Neural progenitor cell (in vitro differentiated cells): ENCODE measurements at regions not wholly inside any gene's neighbourhood (a gene's known extent, or its start where the extent isn't known, plus 50 kb on each side); places are given as distances from the start of the nearest gene placed in this dataset.
A peak's percentile ranks its signal among the peaks of the same experiment; 100 is the strongest.

Experiments
- DNase-seq: peaks from one replicate; pipeline ENCODE4 v3.0.0-alpha.2; 2016; ENCODE audit warnings: low spot score
- H2AFZ ChIP-seq: fragments of 200-600 bp; sonication (generic); replicated peaks from 2 replicates; pipeline ENCODE4 v1.6.1; 2016; ENCODE audit warnings: antibody characterized with exemption
- H3F3A ChIP-seq: fragments of 200-600 bp; sonication (generic); 2 replicates; pipeline ENCODE4 v1.6.1; 2016; ENCODE audit warnings: antibody characterized with exemption, low read depth
- H3K27ac ChIP-seq: fragments of 200-600 bp; sonication (generic); 2 replicates; pipeline ENCODE4 v1.5.1; 2016; ENCODE audit warnings: mild to moderate bottlenecking
- H3K27me3 ChIP-seq: fragments of 200-600 bp; sonication (generic); 2 replicates; pipeline ENCODE4 v1.6.1; 2016; ENCODE audit warnings: mild to moderate bottlenecking, moderate library complexity
- H3K36me3 ChIP-seq: fragments of 200-600 bp; sonication (generic); 2 replicates; pipeline ENCODE4 v1.5.1; 2016
- H3K4me1 ChIP-seq: fragments of 200-600 bp; sonication (generic); 2 replicates; pipeline ENCODE4 v1.6.1; 2016; ENCODE audit warnings: mixed run types
- H3K4me2 ChIP-seq: fragments of 200-600 bp; sonication (generic); 2 replicates; pipeline ENCODE4 v1.6.1; 2016
- H3K4me3 ChIP-seq: fragments of 200-600 bp; sonication (generic); 2 replicates; pipeline ENCODE4 v1.5.1; 2016
- H3K79me2 ChIP-seq: fragments of 200-600 bp; sonication (generic); 2 replicates; pipeline ENCODE4 v1.6.1; 2016; ENCODE audit warnings: low read depth
- H3K9ac ChIP-seq: fragments of 200-600 bp; sonication (generic); 2 replicates; pipeline ENCODE4 v1.6.1; 2016
- H3K9me3 ChIP-seq: fragments of 200-600 bp; sonication (generic); 2 replicates; pipeline ENCODE4 v1.5.1; 2016; ENCODE audit warnings: low read depth
- H4K20me1 ChIP-seq: fragments of 200-600 bp; sonication (generic); 2 replicates; pipeline ENCODE4 v1.6.1; 2016; ENCODE audit warnings: low read depth
- H3K27ac Mint-ChIP-seq: 3 replicates; pipeline ENCODE4 v1.8.0; 2021; ENCODE audit warnings: mixed read lengths
- H3K27me3 Mint-ChIP-seq: 2 replicates; pipeline ENCODE4 v1.8.0; 2022; ENCODE audit warnings: low read depth, mild to moderate bottlenecking, inconsistent platforms, moderate library complexity, mixed read lengths; ENCODE audit not compliant: insufficient read depth
- H3K36me3 Mint-ChIP-seq: 3 replicates; pipeline ENCODE4 v1.8.0; 2021; ENCODE audit warnings: mixed read lengths
- H3K4me1 Mint-ChIP-seq: 3 replicates; pipeline ENCODE4 v1.8.0; 2021; ENCODE audit warnings: mixed read lengths
- H3K4me3 Mint-ChIP-seq: 3 replicates; pipeline ENCODE4 v1.8.0; 2021; ENCODE audit warnings: mild to moderate bottlenecking, moderate library complexity, mixed read lengths
- H3K9me3 Mint-ChIP-seq: 3 replicates; pipeline ENCODE4 v1.8.0; 2020; ENCODE audit warnings: mixed read lengths
- CTCF ChIP-seq: fragments of 200-600 bp; sonication (generic); IDR thresholded peaks from 2 replicates; pipeline ENCODE4 v1.5.1; 2017; ENCODE audit warnings: antibody characterized with exemption, mild to moderate bottlenecking
- EZH2 ChIP-seq: fragments of 200-600 bp; sonication (generic); IDR thresholded peaks from 2 replicates; pipeline ENCODE4 v1.6.1; 2017; ENCODE audit warnings: antibody characterized with exemption, mild to moderate bottlenecking, moderate library complexity
- EZH2phosphoT487 ChIP-seq: fragments of 200-600 bp; sonication (generic); IDR thresholded peaks from 2 replicates; pipeline ENCODE4 v1.6.1; 2017; ENCODE audit warnings: antibody characterized with exemption

GRCh38 chr2:180359522-180360282 is 352.6 kb upstream of the CWC22 start:
- H3K27ac Mint-ChIP-seq: no peak overlapping the region
- H3K27me3 ChIP-seq: no peaks in the 10 kb centered on the region
- peaks cover 2% of the 10 kb centered on the region for H3K27me3 Mint-ChIP-seq
- no peak for DNase-seq
- H3K36me3 Mint-ChIP-seq: no peaks in the 10 kb centered on the region
- H3K4me3 ChIP-seq: no peak overlapping the region
- H3K4me3 Mint-ChIP-seq: no peak overlapping the region
- H3K79me2 ChIP-seq: no peaks in the 10 kb centered on the region
- no peaks in the 10 kb centered on the region for H3F3A ChIP-seq
- TF ChIP-seq EZH2 (no peak), CTCF (peak; percentile 30)
- no peaks in the 10 kb centered on the region for H4K20me1 ChIP-seq
- no peak overlapping the region for H3K9ac ChIP-seq
- no peaks in the 10 kb centered on the region for H3K4me1 ChIP-seq
- no peaks in the 10 kb centered on the region for H3K9me3 ChIP-seq
- H3K4me1 Mint-ChIP-seq: no peaks in the 10 kb centered on the region
- no peak overlapping the region for H3K27ac ChIP-seq
- H3K4me2 ChIP-seq: no peak overlapping the region
- no peaks in the 10 kb centered on the region for H3K36me3 ChIP-seq
- H2AFZ ChIP-seq: no peak overlapping the region
- H3K9me3 Mint-ChIP-seq: no peaks in the 10 kb centered on the region

- Mint-ChIP-seq H3K9me3 (no peaks in the 10 kb centered on the region), H3K27me3 (peaks cover 2% of the 10 kb centered on the region), H3K4me3 (no peak overlapping the region), H3K36me3 (no peaks in the 10 kb centered on the region), H3K4me1 (no peaks in the 10 kb centered on the region), H3K27ac (no peak overlapping the region)
- H2AFZ ChIP-seq: no peak overlapping the region
- no peaks in the 10 kb centered on the region for H3K79me2 ChIP-seq
- no peak overlapping the region for H3K9ac ChIP-seq
- DNase-seq: no peak
- H3K27me3 ChIP-seq: no peaks in the 10 kb centered on the region
- H4K20me1 ChIP-seq: no peaks in the 10 kb centered on the region
- H3K4me2 ChIP-seq: no peak overlapping the region
- H3F3A ChIP-seq: no peaks in the 10 kb centered on the region
- no peak overlapping the region for H3K4me3 ChIP-seq
- no peaks in the 10 kb centered on the region for H3K9me3 ChIP-seq
- no peak for TF ChIP-seq EZH2
- TF ChIP-seq CTCF: no peak
- no peak for TF ChIP-seq EZH2phosphoT487
- no peak overlapping the region for H3K27ac ChIP-seq
- H3K36me3 ChIP-seq: no peaks in the 10 kb centered on the region
- H3K4me1 ChIP-seq: no peaks in the 10 kb centered on the region
Measured at GRCh38 chr2:180358458-180358857, 351.4 kb upstream of the CWC22 start.

GRCh38 chr2:180356676-180357075 is 349.6 kb upstream of the CWC22 start:
- Histone ChIP-seq H2AFZ (no peak overlapping the region), H3K36me3 (no peaks in the 10 kb centered on the region), H3K79me2 (no peaks in the 10 kb centered on the region), H3F3A (no peaks in the 10 kb centered on the region), H3K27ac (no peak overlapping the region), H3K27me3 (no peaks in the 10 kb centered on the region), H3K9me3 (no peaks in the 10 kb centered on the region), H3K4me2 (no peak overlapping the region), H3K4me3 (no peak overlapping the region), H3K9ac (no peak overlapping the region), H4K20me1 (no peaks in the 10 kb centered on the region), H3K4me1 (no peaks in the 10 kb centered on the region)
- Mint-ChIP-seq H3K4me1 (no peaks in the 10 kb centered on the region), H3K4me3 (no peak overlapping the region), H3K9me3 (no peaks in the 10 kb centered on the region), H3K27me3 (peaks cover 2% of the 10 kb centered on the region), H3K36me3 (no peaks in the 10 kb centered on the region), H3K27ac (no peak overlapping the region)
- DNase-seq: no peak
- no peak for TF ChIP-seq CTCF
- no peak for TF ChIP-seq EZH2phosphoT487
- TF ChIP-seq EZH2: no peak
